ENCODE measurements at regions not wholly inside any gene's neighbourhood (a gene's known extent, or its start where the extent isn't known, plus 50 kb on each side); places are given as distances from the start of the nearest gene placed in this dataset.

GRCh38 chr22:47260551-47260950 is 498.1 kb downstream of the TBC1D22A start:
- TF ChIP-seq CTCF (IDR thresholded peaks at IDR 0.05; ENCODE audit: insufficient read depth, low read length, poor library complexity, severe bottlenecking) (no peak), EZH2phosphoT487 (conservative IDR thresholded peaks at IDR 0.05; ENCODE audit: low read length) (no peak)
